H9 (cell line): ENCODE measurements at regions not wholly inside any gene's neighbourhood (a gene's known extent, or its start where the extent isn't known, plus 50 kb on each side); places are given as distances from the start of the nearest gene placed in this dataset.

Source experiments
- DNase-seq: peaks from one replicate; pipeline ENCODE4 v3.0.0-alpha.2; 2017
- H2AFZ ChIP-seq: one replicate; pipeline ENCODE4 v1.6.1; 2013; ENCODE audit warnings: mild to moderate bottlenecking, low read length, control low read depth, moderate library complexity
- H2AK5ac ChIP-seq: 2 replicates; pipeline ENCODE4 v1.6.1; 2013; ENCODE audit warnings: low read length, control low read depth, mixed read lengths; ENCODE audit not compliant: insufficient read length
- H2BK120ac ChIP-seq: one replicate; pipeline ENCODE4 v1.6.1; 2013; ENCODE audit warnings: low read depth, mild to moderate bottlenecking, low read length, control low read depth, inconsistent platforms; ENCODE audit not compliant: poor library complexity, severe bottlenecking
- H2BK12ac ChIP-seq: 2 replicates; pipeline ENCODE4 v1.6.1; 2013; ENCODE audit warnings: low read length, control low read depth, mixed read lengths, low read depth; ENCODE audit not compliant: insufficient read length
- H2BK15ac ChIP-seq: 2 replicates; pipeline ENCODE4 v1.6.1; 2013; ENCODE audit warnings: low read depth, low read length, control low read depth
- H2BK20ac ChIP-seq: one replicate; pipeline ENCODE4 v1.6.1; 2013; ENCODE audit warnings: low read depth, mild to moderate bottlenecking, low read length, control low read depth, inconsistent platforms; ENCODE audit not compliant: poor library complexity, severe bottlenecking
- H2BK5ac ChIP-seq: 2 replicates; pipeline ENCODE4 v1.6.1; 2013; ENCODE audit warnings: low read length, control low read depth, mixed read lengths; ENCODE audit not compliant: insufficient read length
- H3K14ac ChIP-seq: 2 replicates; pipeline ENCODE4 v1.6.1; 2013; ENCODE audit warnings: low read length, control low read depth; ENCODE audit not compliant: insufficient read depth
- H3K18ac ChIP-seq: 2 replicates; pipeline ENCODE4 v1.6.1; 2013; ENCODE audit warnings: low read depth, mild to moderate bottlenecking, mixed read lengths, low read length, control low read depth; ENCODE audit not compliant: insufficient read length
- H3K23ac ChIP-seq: 2 replicates; pipeline ENCODE4 v1.6.1; 2013; ENCODE audit warnings: low read length, control low read depth, mixed read lengths, low read depth; ENCODE audit not compliant: insufficient read length
- H3K23me2 ChIP-seq: 2 replicates; pipeline ENCODE4 v1.6.1; 2013; ENCODE audit warnings: low read depth, mild to moderate bottlenecking, mixed read lengths, low read length, control low read depth; ENCODE audit not compliant: insufficient read length, poor library complexity, severe bottlenecking
- H3K27ac ChIP-seq: 2 replicates; pipeline ENCODE4 v1.5.1; 2013; ENCODE audit warnings: low read length, control low read depth, mixed read lengths, low read depth; ENCODE audit not compliant: insufficient read length
- H3K27me3 ChIP-seq: 2 replicates; pipeline ENCODE4 v1.6.1; 2013; ENCODE audit warnings: low read length, control low read depth, inconsistent platforms; ENCODE audit not compliant: insufficient read depth
- H3K4ac ChIP-seq: 2 replicates; pipeline ENCODE4 v1.6.1; 2013; ENCODE audit warnings: low read depth, mild to moderate bottlenecking, control low read depth, inconsistent platforms, low read length, moderate library complexity
- H3K4me1 ChIP-seq: 2 replicates; pipeline ENCODE4 v1.6.1; 2013; ENCODE audit warnings: low read length, control low read depth, inconsistent platforms; ENCODE audit not compliant: insufficient read depth
- H3K4me2 ChIP-seq: 2 replicates; pipeline ENCODE4 v1.6.1; 2013; ENCODE audit warnings: low read length, control low read depth, mixed read lengths; ENCODE audit not compliant: insufficient read length, insufficient read depth
- H3K56ac ChIP-seq: 2 replicates; pipeline ENCODE4 v1.6.1; 2013; ENCODE audit warnings: low read depth, mild to moderate bottlenecking, mixed read lengths, low read length, control low read depth; ENCODE audit not compliant: insufficient read length
- H3K79me1 ChIP-seq: 2 replicates; pipeline ENCODE4 v1.6.1; 2013; ENCODE audit warnings: low read depth, mild to moderate bottlenecking, moderate library complexity, low read length, control low read depth, inconsistent platforms; ENCODE audit not compliant: insufficient read depth, poor library complexity, severe bottlenecking
- H3K79me2 ChIP-seq: 2 replicates; pipeline ENCODE4 v1.6.1; 2013; ENCODE audit warnings: low read length, control low read depth, inconsistent platforms; ENCODE audit not compliant: insufficient read depth
- H3K9ac ChIP-seq: 2 replicates; pipeline ENCODE4 v1.6.1; 2013; ENCODE audit warnings: low read length, control low read depth, mixed read lengths; ENCODE audit not compliant: insufficient read length; ENCODE audit errors: extremely low read depth
- H3K9me3 ChIP-seq: one replicate; pipeline ENCODE4 v1.6.1; 2013; ENCODE audit warnings: low read depth, low read length, inconsistent platforms; ENCODE audit not compliant: control insufficient read depth
- H3T11ph ChIP-seq: one replicate; pipeline ENCODE4 v1.6.1; 2013; ENCODE audit warnings: mild to moderate bottlenecking, low read length, control low read depth, inconsistent platforms
- H4K20me1 ChIP-seq: one replicate; pipeline ENCODE4 v1.6.1; 2013; ENCODE audit not compliant: control insufficient read depth, insufficient read length, insufficient read depth
- H4K5ac ChIP-seq: 2 replicates; pipeline ENCODE4 v1.6.1; 2013; ENCODE audit warnings: low read depth, mild to moderate bottlenecking, mixed read lengths, low read length, control low read depth; ENCODE audit not compliant: insufficient read length
- H4K8ac ChIP-seq: replicated peaks from 2 replicates; pipeline ENCODE4 v1.6.1; 2013; ENCODE audit warnings: low read length, control low read depth, mixed read lengths, low read depth; ENCODE audit not compliant: insufficient read length
- H4K91ac ChIP-seq: 2 replicates; pipeline ENCODE4 v1.6.1; 2013; ENCODE audit warnings: low read depth, mild to moderate bottlenecking, moderate library complexity, mixed read lengths, low read length, control low read depth; ENCODE audit not compliant: insufficient read length
- H3K27ac Mint-ChIP-seq, 3 experiments: 2 replicates in 2 of 3; 3 replicates in 1 of 3; pipeline ENCODE4 v1.8.0; 2020 to 2021; ENCODE audit warnings: mixed read lengths in 3 of 3, mild to moderate bottlenecking in 1 of 3, moderate library complexity in 1 of 3
- H3K27me3 Mint-ChIP-seq: 2 replicates; pipeline ENCODE4 v1.8.0; 2021; ENCODE audit warnings: low read depth, mild to moderate bottlenecking, moderate library complexity, mixed read lengths
- H3K36me3 Mint-ChIP-seq, 3 experiments: 2 replicates in 2 of 3; 3 replicates in 1 of 3; pipeline ENCODE4 v1.8.0; 2020 to 2021; ENCODE audit warnings: low read depth in 3 of 3, mixed read lengths in 3 of 3; ENCODE audit not compliant: insufficient read depth in 1 of 3
- H3K4me1 Mint-ChIP-seq, 2 experiments: 2 replicates each; pipeline ENCODE4 v1.8.0; 2020; ENCODE audit warnings: mixed read lengths in 2 of 2
- H3K4me3 Mint-ChIP-seq, 2 experiments: 2 replicates in 1 of 2; 3 replicates in 1 of 2; pipeline ENCODE4 v1.8.0; 2020 to 2021; ENCODE audit warnings: mild to moderate bottlenecking in 2 of 2, mixed read lengths in 2 of 2, moderate library complexity in 1 of 2
- H3K9me3 Mint-ChIP-seq, 2 experiments: 2 replicates in 1 of 2; 3 replicates in 1 of 2; pipeline ENCODE4 v1.8.0; 2020; ENCODE audit warnings: mild to moderate bottlenecking in 2 of 2, mixed read lengths in 2 of 2, moderate library complexity in 1 of 2
- CTCF ChIP-seq: fragments of 200-600 bp; sonication (generic); conservative IDR thresholded peaks from 3 replicates; pipeline ENCODE4 v1.8.0; 2021; ENCODE audit warnings: antibody characterized with exemption, mild to moderate bottlenecking
- WGBS: extraction: QIAGEN DNeasy Blood & Tissue Kit; methylation state at CpG from one replicate; pipeline ENCODE4 v1.1.7; 2013; ENCODE audit warnings: missing lambda C conversion rate, low lambda C conversion rate, mixed read lengths; ENCODE audit not compliant: insufficient read length; ENCODE audit errors: extremely low coverage; 5-methylcytosine and 5-hydroxymethylcytosine counted together

GRCh38 chr7:15995027-15995426 lies 308.5 kb upstream of the MEOX2 start:
- H2AK5ac ChIP-seq: no peak overlapping the region
- H3K9me3 Mint-ChIP-seq: no peaks in the 10 kb centered on the region
- no peaks in the 10 kb centered on the region for H3K23me2 ChIP-seq
- H2AFZ ChIP-seq: no peak overlapping the region
- H3K9ac ChIP-seq: no peak overlapping the region
- H3K79me2 ChIP-seq: no peaks in the 10 kb centered on the region
- H3K27me3 ChIP-seq: no peaks in the 10 kb centered on the region
- H3K9me3 ChIP-seq: no peaks in the 10 kb centered on the region
- no peaks in the 10 kb centered on the region for H3K36me3 Mint-ChIP-seq
- no peak overlapping the region for H2BK12ac ChIP-seq
- no peak overlapping the region for H3T11ph ChIP-seq
- DNase-seq: no peak
- H3K18ac ChIP-seq: no peak overlapping the region
- H2BK15ac ChIP-seq: no peak overlapping the region
- no peak overlapping the region for H2BK5ac ChIP-seq
- H3K27ac ChIP-seq: no peak overlapping the region
- H3K27me3 Mint-ChIP-seq: no peaks in the 10 kb centered on the region
- no CpG with 5 or more reads among the region's 1 CpG for WGBS
- no peaks in the 10 kb centered on the region for H3K79me1 ChIP-seq
- H3K23ac ChIP-seq: no peak overlapping the region
- no peak overlapping the region for H3K14ac ChIP-seq
- no peak overlapping the region for H3K4me2 ChIP-seq
- H4K91ac ChIP-seq: no peak overlapping the region
- no peaks in the 10 kb centered on the region for H4K20me1 ChIP-seq
- no peak for TF ChIP-seq CTCF
- H2BK120ac ChIP-seq: no peak overlapping the region
- H3K4me1 ChIP-seq: no peaks in the 10 kb centered on the region
- H3K4me1 Mint-ChIP-seq: no peaks in the 10 kb centered on the region
- no peak overlapping the region for H3K4me3 Mint-ChIP-seq
- H2BK20ac ChIP-seq: no peak overlapping the region
- H4K8ac ChIP-seq: no peak overlapping the region
- no peak overlapping the region for H3K27ac Mint-ChIP-seq
- no peak overlapping the region for H4K5ac ChIP-seq
- H3K56ac ChIP-seq: no peak overlapping the region
- no peak overlapping the region for H3K4ac ChIP-seq
